DMS53 treated with DMSO at 0.1 percent for 48 hours (cell line): ENCODE measurements at regions not wholly inside any gene's neighbourhood (a gene's known extent, or its start where the extent isn't known, plus 50 kb on each side); places are given as distances from the start of the nearest gene placed in this dataset.
A peak's percentile ranks its signal among the peaks of the same experiment; 100 is the strongest.
"Not testable (repeated sequence)": the region's sequence is repeated elsewhere in the genome, so short reads cannot be mapped to it uniquely, and the experiment has no call there.

Experiments
- DNase-seq: peaks from one replicate; lab custom pipeline; 2025; ENCODE audit not compliant: unreplicated experiment; lab: John Stamatoyannopoulos, UW

DNA sequence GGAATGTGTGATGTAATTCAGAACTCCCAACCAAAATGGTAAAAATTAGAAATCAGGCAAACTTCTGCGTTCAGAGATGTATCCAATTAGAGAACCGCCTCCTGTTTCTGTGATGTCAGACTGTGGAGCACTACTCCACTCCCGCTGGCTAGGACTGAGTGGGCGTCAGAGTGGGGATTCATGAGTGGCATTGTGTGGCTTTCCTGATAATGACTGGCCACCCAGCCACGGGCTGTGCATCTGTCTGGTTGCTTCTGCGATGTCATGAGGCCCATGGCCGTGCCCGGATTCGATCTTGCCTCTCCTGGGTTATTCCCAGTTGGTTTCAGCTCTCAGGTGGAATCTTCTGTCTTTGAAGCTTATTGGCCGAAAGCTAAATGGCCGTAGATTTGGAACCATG, 87.1 kb upstream of the KCNA1 start:
- no peak for DNase-seq

DNA sequence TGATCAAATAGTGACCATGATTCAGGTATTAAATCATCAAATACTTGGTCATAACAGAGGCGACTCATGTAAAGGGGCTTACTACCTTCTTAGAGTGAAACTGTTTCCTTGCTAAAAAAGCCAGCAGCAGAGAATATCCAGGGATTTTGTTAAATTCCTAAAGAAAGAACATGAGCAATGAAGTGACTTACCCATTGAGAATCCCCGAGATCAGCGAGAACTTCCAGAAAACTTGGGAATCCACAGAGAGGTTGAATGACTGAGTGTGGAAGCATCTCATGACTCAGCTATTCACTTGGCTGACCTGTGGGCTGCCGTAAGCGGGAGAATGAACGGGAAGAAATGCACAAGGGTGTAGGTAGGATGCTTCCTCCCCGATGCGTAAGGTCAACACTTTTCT, 85.3 kb upstream of the KCNA1 start:
- DNase-seq = no peak

DNA sequence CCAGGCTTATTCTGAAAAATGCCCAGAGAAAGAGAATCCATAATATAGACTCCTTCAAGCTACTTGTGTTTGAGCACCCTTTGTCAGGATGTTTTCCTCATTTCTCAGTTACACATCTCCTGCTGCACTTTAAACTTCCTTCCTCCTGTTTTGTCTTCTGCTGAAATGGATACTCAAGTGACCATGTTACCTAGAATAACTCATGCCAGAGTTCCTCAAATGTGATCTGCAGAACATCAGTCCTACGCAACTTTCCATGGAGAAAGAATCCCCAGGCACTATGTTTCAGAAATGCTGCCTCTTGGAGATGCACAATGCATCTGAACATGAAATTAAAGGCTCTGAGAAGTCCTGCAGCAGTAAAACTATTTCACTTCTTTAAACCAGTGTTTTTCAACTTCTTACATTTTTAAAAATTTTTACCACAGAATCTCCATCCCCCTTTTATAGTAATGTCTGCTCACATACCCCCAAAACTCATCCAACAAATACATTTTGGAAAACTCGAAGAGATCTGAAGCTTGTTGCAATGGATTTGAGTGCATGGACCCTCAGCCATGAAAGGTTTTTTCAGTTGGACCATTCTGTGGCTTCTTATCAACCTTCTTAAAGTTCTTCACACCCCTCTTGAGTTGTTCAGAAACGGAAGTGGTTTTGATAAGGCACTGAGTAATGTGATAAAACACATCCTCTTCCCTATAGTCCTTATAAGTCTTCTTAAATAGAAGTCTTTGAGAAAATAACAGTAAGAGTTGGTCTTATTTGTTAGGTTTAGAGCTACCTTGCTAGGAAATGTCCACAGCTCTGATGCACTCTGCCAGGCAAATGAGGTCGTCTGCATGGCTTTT, 84.5 kb upstream of the KCNA1 start:
- DNase-seq = no peak

DNA sequence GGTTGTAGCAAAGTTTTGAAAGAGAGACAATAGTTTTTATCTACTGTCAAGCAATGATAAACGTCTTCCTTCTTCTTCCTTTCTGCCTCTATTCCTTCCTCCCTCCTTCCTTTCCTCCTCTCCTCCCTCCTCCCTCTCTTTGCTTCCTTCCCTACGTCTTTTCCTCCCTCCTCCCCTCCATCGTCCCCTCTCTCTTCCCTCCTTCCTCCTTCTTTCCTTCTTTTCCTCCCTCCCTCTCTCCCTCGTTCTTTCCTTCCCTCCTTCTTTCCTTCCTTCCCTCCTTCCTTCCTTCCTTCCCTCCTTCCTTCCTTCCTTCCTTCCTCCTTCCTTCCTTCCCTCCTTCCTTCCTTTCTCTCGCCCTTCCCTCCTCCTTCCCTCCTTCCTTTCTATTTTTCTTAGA, 82.8 kb upstream of the KCNA1 start:
- no peak for DNase-seq

GRCh38 chr12:4828176-4828575, 81.5 kb upstream of the KCNA1 start:
- DNase-seq = no peak

- DNase-seq = no peak
Observed at GRCh38 chr12:4829161-4829792, 80.4 kb upstream of the KCNA1 start.

DNA sequence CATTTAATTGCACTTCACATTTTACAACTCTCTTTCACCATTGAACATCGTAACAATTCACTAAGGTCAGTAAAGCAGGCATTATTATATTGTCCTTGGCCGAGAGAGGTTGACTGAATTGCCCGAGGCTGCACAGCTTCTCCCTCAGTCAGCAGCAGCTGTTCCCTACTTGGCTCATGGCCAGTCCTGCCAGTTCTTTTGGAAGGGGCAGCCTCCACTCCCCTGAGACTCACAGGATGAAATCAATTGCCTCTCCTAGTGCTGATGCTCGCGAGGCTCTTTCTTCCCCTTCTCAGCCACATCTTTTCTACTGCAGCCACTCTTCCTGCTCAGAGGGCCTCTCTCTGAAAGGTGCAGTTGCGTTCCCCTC, 79.9 kb upstream of the KCNA1 start:
- DNase-seq = no peak

- no peak for DNase-seq
Observed at GRCh38 chr12:4830556-4831210, 79.0 kb upstream of the KCNA1 start.

GRCh38 chr12:4833053-4833452, 76.7 kb upstream of the KCNA1 start:
- DNase-seq = no peak

- no peak for DNase-seq
Observed at GRCh38 chr12:4833524-4833923, 76.2 kb upstream of the KCNA1 start.

GRCh38 chr12:4842401-4842800, 67.3 kb upstream of the KCNA1 start:
- DNase-seq = not testable (repeated sequence)

- DNase-seq = no peak
Observed at GRCh38 chr12:4843907-4844306, 65.8 kb upstream of the KCNA1 start.

- no peak for DNase-seq
Observed at GRCh38 chr12:4847713-4848112, 62.0 kb upstream of the KCNA1 start.

DNA sequence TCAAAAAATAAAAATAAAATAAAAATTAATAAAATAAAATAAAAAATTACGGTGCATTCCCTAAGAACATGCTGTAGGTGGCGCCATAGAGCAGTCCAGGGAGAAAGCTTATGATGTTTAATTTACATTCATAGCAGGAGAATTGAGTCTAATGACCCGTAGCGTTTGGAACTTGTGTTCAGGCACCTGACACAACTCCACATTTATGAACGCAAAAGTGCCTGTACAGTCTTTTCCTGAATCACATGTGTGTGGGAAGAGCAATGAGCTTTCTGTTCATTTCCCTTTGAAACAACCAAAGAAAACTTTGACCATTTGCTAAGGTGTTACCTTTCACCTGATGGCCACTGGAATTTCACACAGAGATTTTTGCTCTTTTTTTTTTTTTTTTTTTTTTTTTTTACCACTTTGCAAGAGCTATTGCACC, 60.6 kb upstream of the KCNA1 start:
- peak; percentile 98 for DNase-seq

- peak; percentile 94 for DNase-seq
Observed at GRCh38 chr12:4849795-4850345, 59.8 kb upstream of the KCNA1 start.

DNA sequence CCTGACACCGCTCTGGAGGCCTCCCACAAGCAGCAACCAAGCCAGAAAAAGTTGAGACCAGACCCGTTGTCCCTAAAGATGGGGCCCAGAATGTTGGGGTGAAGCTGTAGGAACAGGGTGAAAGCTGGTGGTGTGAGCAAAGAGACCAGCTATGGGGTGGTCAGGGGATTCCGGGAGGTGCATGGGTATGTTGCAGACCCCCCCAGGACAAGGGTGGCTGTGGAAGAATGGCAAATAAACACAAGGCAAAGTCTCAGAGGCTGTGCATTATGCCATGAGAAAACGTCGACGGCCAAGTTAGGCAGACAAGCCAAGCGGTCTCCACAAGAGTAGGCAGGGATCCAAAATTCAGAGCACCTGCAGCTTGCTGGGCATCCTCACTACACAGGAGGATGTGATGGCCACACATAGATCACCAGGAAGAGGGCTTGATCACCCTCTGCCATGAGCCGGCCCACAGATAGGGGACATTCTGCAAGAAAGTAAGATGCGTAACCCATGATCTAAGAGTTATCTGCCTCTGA, 58.8 kb upstream of the KCNA1 start:
- no peak for DNase-seq

DNA sequence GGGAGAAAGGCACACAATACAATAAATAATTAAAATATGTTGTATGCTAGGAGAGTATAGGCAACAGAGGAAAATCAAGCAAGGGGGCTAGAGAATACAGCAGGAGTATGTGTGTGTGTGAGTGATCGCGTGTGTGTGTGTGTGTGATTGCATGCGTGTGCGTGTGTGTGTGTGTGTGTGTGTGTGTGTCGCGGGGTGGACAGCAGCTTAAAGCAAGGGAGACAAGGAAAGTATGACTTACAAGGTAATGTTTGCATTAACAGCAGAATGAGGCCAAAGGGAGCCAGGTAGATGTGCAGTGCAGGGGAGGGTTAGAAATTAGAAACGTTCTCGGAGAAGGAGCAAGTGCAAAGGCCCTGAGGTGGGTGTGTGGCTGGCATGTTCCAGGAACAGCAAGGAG, 57.4 kb upstream of the KCNA1 start:
- no peak for DNase-seq

DNA sequence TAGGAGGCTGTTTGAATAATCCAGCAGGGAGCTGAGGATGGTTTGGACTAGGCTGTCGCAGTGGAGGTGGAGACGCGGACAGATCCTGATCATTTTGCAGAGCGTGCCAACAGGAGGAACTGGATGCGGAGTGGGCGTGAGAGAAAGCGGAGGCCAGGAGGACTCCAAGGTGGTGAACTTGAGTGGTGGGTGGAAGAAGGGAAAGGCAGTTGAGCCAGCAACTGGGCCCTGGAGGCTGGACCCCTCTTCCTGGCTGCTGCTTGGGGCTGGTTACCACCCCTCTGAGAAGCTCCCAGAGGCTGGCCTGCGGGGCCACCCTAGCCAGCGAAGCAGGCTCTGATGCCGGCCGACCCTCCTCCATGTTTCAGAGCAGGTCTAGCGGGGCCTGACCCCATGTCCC, 56.8 kb upstream of the KCNA1 start:
- no peak for DNase-seq

DNA sequence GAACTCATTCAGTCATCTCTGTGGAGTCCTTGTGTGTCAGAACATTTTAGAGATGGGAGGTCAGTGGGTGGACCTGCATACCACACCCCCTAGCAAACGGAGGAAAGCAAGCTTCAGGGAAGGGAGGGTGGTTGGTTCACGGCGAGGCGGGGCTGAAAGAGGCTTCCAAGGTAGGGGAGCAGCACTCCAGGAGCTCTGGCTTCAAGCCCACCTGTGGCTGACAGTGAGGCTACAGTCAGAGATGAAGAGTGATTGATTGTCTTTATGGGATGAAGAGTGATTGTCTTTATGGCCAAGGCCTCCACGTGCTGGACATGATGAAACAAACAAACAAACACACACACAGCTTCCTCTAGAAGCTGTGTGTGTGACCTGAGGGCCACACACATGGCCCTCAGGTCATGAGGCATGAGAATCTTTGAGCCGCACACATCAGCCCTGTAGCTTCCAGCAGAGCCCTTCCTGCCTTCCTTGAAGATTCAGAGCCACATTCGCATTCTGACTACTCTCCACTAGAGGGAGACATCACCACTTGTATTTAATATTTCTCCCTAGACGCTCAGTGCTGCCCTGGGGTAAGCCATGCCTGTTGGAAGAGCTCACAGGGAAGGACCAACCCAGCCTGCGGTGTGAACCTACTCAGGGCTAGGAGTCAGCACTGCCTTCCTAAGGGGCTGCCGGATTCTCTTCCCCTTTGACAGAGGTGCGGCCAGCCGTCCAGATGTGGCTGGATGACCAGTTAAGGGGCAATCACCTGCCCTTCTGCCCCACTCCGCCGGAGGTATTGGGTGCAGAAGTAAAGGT, 54.4 kb upstream of the KCNA1 start:
- DNase-seq = peak; percentile 100

DNA sequence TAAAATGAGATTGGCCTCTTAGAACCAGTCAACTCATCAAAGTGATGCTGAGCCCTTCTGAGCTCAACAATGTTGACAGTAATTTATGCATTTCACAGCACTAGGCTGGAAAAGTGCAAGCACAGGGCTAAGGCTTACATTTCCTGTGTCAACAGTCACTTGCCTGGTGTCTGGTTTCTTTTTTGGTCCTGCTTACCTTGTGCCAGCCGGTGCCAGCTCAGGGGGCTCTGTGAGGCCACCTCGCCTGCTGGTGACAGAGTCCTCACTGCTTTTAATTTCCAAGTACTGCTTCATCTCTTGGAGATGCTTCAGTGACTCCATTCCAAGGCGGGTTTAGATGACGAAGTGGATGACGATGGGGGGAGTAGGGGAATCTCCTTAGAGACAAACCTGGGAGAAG, 53.1 kb upstream of the KCNA1 start:
- DNase-seq = peak; percentile 82
